Astrocyte (in vitro differentiated cells and primary cell): ENCODE measurements at regions not wholly inside any gene's neighbourhood (a gene's known extent, or its start where the extent isn't known, plus 50 kb on each side); places are given as distances from the start of the nearest gene placed in this dataset.
"Not testable (repeated sequence)": the region's sequence is repeated elsewhere in the genome, so short reads cannot be mapped to it uniquely, and the experiment has no call there.

ENCODE experiments used
- DNase-seq: peaks from one replicate; pipeline ENCODE4 v3.0.0-alpha.2; 2010; ENCODE audit warnings: low read depth
- FAIRE-seq: peaks from 2 replicates; lab custom pipeline; 2011; peaks lifted over from hg19 to GRCh38; lab: Jason Lieb, UNC
- H2AFZ ChIP-seq: 2 replicates; pipeline ENCODE4 v1.6.0; 2012; ENCODE audit warnings: low read depth, low read length, inconsistent platforms
- H3K27ac ChIP-seq: 2 replicates; pipeline ENCODE4 v1.5.1; 2011; ENCODE audit warnings: low read depth, low read length, inconsistent platforms
- H3K27me3 ChIP-seq: 2 replicates; pipeline ENCODE4 v1.6.0; 2011; ENCODE audit warnings: low read length, inconsistent platforms; ENCODE audit not compliant: insufficient read depth
- H3K36me3 ChIP-seq: 2 replicates; pipeline ENCODE4 v1.5.1; 2011; ENCODE audit warnings: low read length, inconsistent platforms; ENCODE audit not compliant: insufficient read depth
- H3K4me1 ChIP-seq: 2 replicates; pipeline ENCODE4 v1.5.1; 2011; ENCODE audit warnings: low read length, inconsistent platforms; ENCODE audit not compliant: insufficient read depth
- H3K4me2 ChIP-seq: 2 replicates; pipeline ENCODE4 v1.6.0; 2012; ENCODE audit warnings: low read length, inconsistent platforms
- H3K4me3 ChIP-seq: 2 replicates; pipeline ENCODE4 v1.5.1; 2011; ENCODE audit warnings: low read depth, mild to moderate bottlenecking, low read length, inconsistent platforms; ENCODE audit not compliant: insufficient read depth
- H3K79me2 ChIP-seq: 2 replicates; pipeline ENCODE4 v1.6.0; 2012; ENCODE audit warnings: mild to moderate bottlenecking, low read length, inconsistent platforms; ENCODE audit not compliant: insufficient read depth
- H3K9ac ChIP-seq: 2 replicates; pipeline ENCODE4 v1.6.0; 2012; ENCODE audit warnings: mild to moderate bottlenecking, low read length, inconsistent platforms
- H3K9me3 ChIP-seq: 2 replicates; pipeline ENCODE4 v1.5.1; 2012; ENCODE audit warnings: low read depth, mild to moderate bottlenecking, low read length, inconsistent platforms; ENCODE audit not compliant: insufficient read depth
- H4K20me1 ChIP-seq: 2 replicates; pipeline ENCODE4 v1.6.0; 2012; ENCODE audit warnings: low read length, inconsistent platforms; ENCODE audit not compliant: insufficient read depth
- H3K27ac Mint-ChIP-seq: one replicate; pipeline ENCODE4 v1.8.0; 2021; ENCODE audit warnings: mild to moderate bottlenecking, mixed read lengths; ENCODE audit not compliant: unreplicated experiment
- H3K27me3 Mint-ChIP-seq: one replicate; pipeline ENCODE4 v1.8.0; 2021; ENCODE audit warnings: low read depth, mixed read lengths; ENCODE audit not compliant: unreplicated experiment
- H3K36me3 Mint-ChIP-seq: one replicate; pipeline ENCODE4 v1.8.0; 2021; ENCODE audit warnings: low read depth, mixed read lengths; ENCODE audit not compliant: unreplicated experiment
- H3K4me1 Mint-ChIP-seq: one replicate; pipeline ENCODE4 v1.8.0; 2021; ENCODE audit warnings: low read depth, mixed read lengths; ENCODE audit not compliant: unreplicated experiment
- H3K4me3 Mint-ChIP-seq: one replicate; pipeline ENCODE4 v1.8.0; 2021; ENCODE audit warnings: mild to moderate bottlenecking, moderate library complexity, mixed read lengths; ENCODE audit not compliant: unreplicated experiment
- H3K9me3 Mint-ChIP-seq: one replicate; pipeline ENCODE4 v1.8.0; 2021; ENCODE audit warnings: mild to moderate bottlenecking, mixed read lengths; ENCODE audit not compliant: unreplicated experiment
- EZH2 ChIP-seq: IDR thresholded peaks from 2 replicates; pipeline ENCODE4 v1.6.1; 2012; ENCODE audit warnings: mild to moderate bottlenecking, low read length, inconsistent platforms; ENCODE audit not compliant: insufficient read depth
- TF ChIP-seq, protein P1 (sequence below): IDR thresholded peaks from 2 replicates; pipeline ENCODE4 v1.5.1; 2011; ENCODE audit warnings: low read depth, mild to moderate bottlenecking, inconsistent platforms, low read length, moderate library complexity; ENCODE audit not compliant: insufficient read depth

DNA sequence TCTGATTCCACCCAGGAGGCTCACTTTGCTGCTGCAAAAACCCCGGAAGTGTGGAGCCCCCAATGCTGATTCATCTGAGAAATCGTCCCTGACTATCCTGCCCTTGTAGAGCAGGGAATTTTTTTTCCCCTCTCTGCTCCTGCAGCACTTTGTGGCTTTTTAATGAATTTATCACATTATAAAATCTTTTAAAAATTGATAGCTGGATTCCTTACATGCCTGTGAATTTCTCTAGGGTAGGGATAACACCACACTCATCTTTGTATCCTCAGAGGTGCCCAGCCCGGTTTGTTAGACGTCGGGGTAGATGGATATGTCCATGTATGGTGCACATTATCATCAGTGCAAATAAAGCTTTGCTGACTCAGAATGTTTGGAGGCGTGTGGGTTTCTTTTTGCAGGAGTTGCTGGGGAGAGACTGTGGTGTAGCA, 185.7 kb downstream of the STK31 start:
- Mint-ChIP-seq H3K9me3 (no peaks in the 10 kb centered on the region), H3K27me3 (no peaks in the 10 kb centered on the region), H3K36me3 (no peaks in the 10 kb centered on the region), H3K4me1 (peaks cover 25% of the 10 kb centered on the region), H3K27ac (peak overlapping the region; percentile 9), H3K4me3 (no peak overlapping the region)
- no peak for FAIRE-seq
- no peak for TF ChIP-seq EZH2
- TF ChIP-seq, protein P1, sequence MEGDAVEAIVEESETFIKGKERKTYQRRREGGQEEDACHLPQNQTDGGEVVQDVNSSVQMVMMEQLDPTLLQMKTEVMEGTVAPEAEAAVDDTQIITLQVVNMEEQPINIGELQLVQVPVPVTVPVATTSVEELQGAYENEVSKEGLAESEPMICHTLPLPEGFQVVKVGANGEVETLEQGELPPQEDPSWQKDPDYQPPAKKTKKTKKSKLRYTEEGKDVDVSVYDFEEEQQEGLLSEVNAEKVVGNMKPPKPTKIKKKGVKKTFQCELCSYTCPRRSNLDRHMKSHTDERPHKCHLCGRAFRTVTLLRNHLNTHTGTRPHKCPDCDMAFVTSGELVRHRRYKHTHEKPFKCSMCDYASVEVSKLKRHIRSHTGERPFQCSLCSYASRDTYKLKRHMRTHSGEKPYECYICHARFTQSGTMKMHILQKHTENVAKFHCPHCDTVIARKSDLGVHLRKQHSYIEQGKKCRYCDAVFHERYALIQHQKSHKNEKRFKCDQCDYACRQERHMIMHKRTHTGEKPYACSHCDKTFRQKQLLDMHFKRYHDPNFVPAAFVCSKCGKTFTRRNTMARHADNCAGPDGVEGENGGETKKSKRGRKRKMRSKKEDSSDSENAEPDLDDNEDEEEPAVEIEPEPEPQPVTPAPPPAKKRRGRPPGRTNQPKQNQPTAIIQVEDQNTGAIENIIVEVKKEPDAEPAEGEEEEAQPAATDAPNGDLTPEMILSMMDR = no peak
- H2AFZ ChIP-seq = no peak overlapping the region
- H3K4me1 ChIP-seq = peaks cover 11% of the 10 kb centered on the region
- peak; percentile 37 for DNase-seq
- H3K4me3 ChIP-seq = no peak overlapping the region
- H3K79me2 ChIP-seq = no peaks in the 10 kb centered on the region
- no peak overlapping the region for H3K4me2 ChIP-seq
- H3K9me3 ChIP-seq = no peaks in the 10 kb centered on the region
- H3K36me3 ChIP-seq = no peaks in the 10 kb centered on the region
- no peak overlapping the region for H3K9ac ChIP-seq
- no peak overlapping the region for H3K27ac ChIP-seq
- no peaks in the 10 kb centered on the region for H3K27me3 ChIP-seq
- H4K20me1 ChIP-seq = no peaks in the 10 kb centered on the region

DNA sequence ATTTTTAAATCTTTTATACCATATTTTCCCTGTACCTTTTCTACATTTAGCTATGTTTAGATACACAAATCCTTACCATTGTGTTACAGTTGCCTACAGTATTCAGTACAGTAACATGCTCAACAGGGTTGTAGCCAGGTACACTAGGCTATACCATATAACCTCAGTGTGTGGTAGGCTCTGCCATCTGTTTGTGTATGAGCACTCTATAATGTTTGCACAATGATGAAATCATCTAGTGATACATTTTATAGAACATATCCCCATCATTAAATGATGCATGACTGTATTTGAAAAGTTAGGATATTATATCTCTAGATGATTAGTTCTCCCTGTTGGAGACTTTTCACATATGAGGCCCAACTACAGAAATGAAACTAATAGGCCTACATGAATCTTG, 188.6 kb downstream of the STK31 start:
- H3K36me3 ChIP-seq = no peaks in the 10 kb centered on the region
- Mint-ChIP-seq H3K27me3 (peaks cover 7% of the 10 kb centered on the region), H3K9me3 (no peaks in the 10 kb centered on the region), H3K27ac (no peak overlapping the region), H3K4me1 (peaks cover 22% of the 10 kb centered on the region), H3K36me3 (no peaks in the 10 kb centered on the region), H3K4me3 (no peak overlapping the region)
- no peaks in the 10 kb centered on the region for H4K20me1 ChIP-seq
- FAIRE-seq = no peak
- H3K4me1 ChIP-seq = peaks cover 9% of the 10 kb centered on the region
- no peaks in the 10 kb centered on the region for H3K79me2 ChIP-seq
- no peaks in the 10 kb centered on the region for H3K27me3 ChIP-seq
- TF ChIP-seq, protein P1 = no peak
- TF ChIP-seq EZH2 = no peak
- H3K9ac ChIP-seq = no peak overlapping the region
- no peak overlapping the region for H2AFZ ChIP-seq
- no peaks in the 10 kb centered on the region for H3K9me3 ChIP-seq
- no peak for DNase-seq
- H3K4me2 ChIP-seq = no peak overlapping the region
- H3K4me3 ChIP-seq = no peak overlapping the region
- H3K27ac ChIP-seq = no peak overlapping the region

DNA sequence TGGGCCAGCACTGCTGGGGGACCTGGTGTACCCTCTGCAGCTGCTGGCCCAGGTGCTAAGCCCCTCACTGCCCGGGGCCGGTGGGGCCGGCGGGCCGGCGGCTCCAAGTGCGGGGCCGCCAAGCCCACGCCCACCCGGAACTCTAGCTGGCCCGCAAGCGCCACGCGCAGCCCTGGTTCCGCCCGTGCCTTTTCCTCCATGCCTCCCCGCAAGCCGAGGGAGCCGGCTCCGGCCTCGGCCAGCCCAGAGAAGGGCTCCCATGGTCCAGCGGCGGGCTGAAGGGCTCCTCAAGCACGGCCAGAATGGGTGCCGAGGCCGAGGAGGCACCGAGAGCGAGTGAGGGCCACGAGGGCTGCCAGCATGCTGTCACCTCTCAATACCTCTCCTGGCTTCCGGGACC, 194.9 kb downstream of the STK31 start:
- H3K4me1 Mint-ChIP-seq, H3K27ac ChIP-seq, H3K4me2 ChIP-seq, H2AFZ ChIP-seq, DNase-seq, H3K4me1 ChIP-seq, H4K20me1 ChIP-seq, H3K9ac ChIP-seq, H3K27me3 ChIP-seq, FAIRE-seq, H3K4me3 ChIP-seq, H3K36me3 Mint-ChIP-seq, H3K36me3 ChIP-seq, H3K9me3 ChIP-seq, H3K79me2 ChIP-seq, H3K4me3 Mint-ChIP-seq, H3K27ac Mint-ChIP-seq, H3K9me3 Mint-ChIP-seq: not testable (repeated sequence)
- peaks cover 20% of the 10 kb centered on the region for H3K27me3 Mint-ChIP-seq
